DMS 273 treated with DMSO at 0.1 percent for 48 hours (cell line): ENCODE measurements at regions not wholly inside any gene's neighbourhood (a gene's known extent, or its start where the extent isn't known, plus 50 kb on each side); places are given as distances from the start of the nearest gene placed in this dataset.
A peak's percentile ranks its signal among the peaks of the same experiment; 100 is the strongest.
"Not testable (repeated sequence)": the region's sequence is repeated elsewhere in the genome, so short reads cannot be mapped to it uniquely, and the experiment has no call there.

Source experiments
- DNase-seq: peaks from one replicate; lab custom pipeline; 2025; lab: John Stamatoyannopoulos, UW

GRCh38 chr9:108400297-108400696, 455.5 kb downstream of the ACTL7B start:
- no peak for DNase-seq

- DNase-seq = no peak
Observed at GRCh38 chr9:108399851-108400250, 455.9 kb downstream of the ACTL7B start.

GRCh38 chr9:108397286-108397685, 458.5 kb downstream of the ACTL7B start:
- no peak for DNase-seq

GRCh38 chr9:108396611-108397010, 459.2 kb downstream of the ACTL7B start:
- no peak for DNase-seq

GRCh38 chr9:108396193-108396592, 459.6 kb downstream of the ACTL7B start:
- DNase-seq = no peak

GRCh38 chr9:108395421-108395820, 460.4 kb downstream of the ACTL7B start:
- DNase-seq = no peak

- DNase-seq = no peak
Observed at GRCh38 chr9:108394726-108395125, 461.1 kb downstream of the ACTL7B start.

GRCh38 chr9:108393481-108394001, 462.2 kb downstream of the ACTL7B start:
- not testable (repeated sequence) for DNase-seq

GRCh38 chr9:108392877-108393276, 462.9 kb downstream of the ACTL7B start:
- DNase-seq = no peak

GRCh38 chr9:108389056-108389455, 466.7 kb downstream of the ACTL7B start:
- DNase-seq = no peak

GRCh38 chr9:108386859-108387384, 468.9 kb downstream of the ACTL7B start:
- no peak for DNase-seq

- no peak for DNase-seq
Observed at GRCh38 chr9:108386032-108386431, 469.8 kb downstream of the ACTL7B start.

GRCh38 chr9:108383796-108384195, 472.0 kb downstream of the ACTL7B start:
- DNase-seq = no peak

- DNase-seq = peak; percentile 66
Observed at GRCh38 chr9:108382310-108382709, 473.5 kb downstream of the ACTL7B start.

- DNase-seq = no peak
Observed at GRCh38 chr9:108377881-108378280, 477.9 kb downstream of the ACTL7B start.

- DNase-seq = no peak
Observed at GRCh38 chr9:108377382-108377781, 478.4 kb downstream of the ACTL7B start.

- DNase-seq = no peak
Observed at GRCh38 chr9:108376140-108376539, 479.6 kb downstream of the ACTL7B start.

- no peak for DNase-seq
Observed at GRCh38 chr9:108374626-108375025, 481.2 kb downstream of the ACTL7B start.

- DNase-seq = no peak
Observed at GRCh38 chr9:108367188-108367587, 488.6 kb downstream of the ACTL7B start.

- no peak for DNase-seq
Observed at GRCh38 chr9:108363311-108363710, 492.5 kb downstream of the ACTL7B start.

- DNase-seq = no peak
Observed at GRCh38 chr9:108360304-108360703, 495.5 kb downstream of the ACTL7B start.

GRCh38 chr9:108356806-108357205, 499.0 kb downstream of the ACTL7B start:
- no peak for DNase-seq

- DNase-seq = no peak
Observed at GRCh38 chr9:108351571-108351970, 504.2 kb downstream of the ACTL7B start.

GRCh38 chr9:108347463-108348188, 508.2 kb downstream of the ACTL7B start:
- DNase-seq = no peak
